Activated T-cell treated with anti-CD3 and anti-CD28 coated beads for 4 hours (primary cell): ENCODE measurements at regions not wholly inside any gene's neighbourhood (a gene's known extent, or its start where the extent isn't known, plus 50 kb on each side); places are given as distances from the start of the nearest gene placed in this dataset.
"Not testable (repeated sequence)": the region's sequence is repeated elsewhere in the genome, so short reads cannot be mapped to it uniquely, and the experiment has no call there.

Experiments used
- DNase-seq: peaks from one replicate; pipeline ENCODE4 v3.0.0-alpha.2; 2020

DNA sequence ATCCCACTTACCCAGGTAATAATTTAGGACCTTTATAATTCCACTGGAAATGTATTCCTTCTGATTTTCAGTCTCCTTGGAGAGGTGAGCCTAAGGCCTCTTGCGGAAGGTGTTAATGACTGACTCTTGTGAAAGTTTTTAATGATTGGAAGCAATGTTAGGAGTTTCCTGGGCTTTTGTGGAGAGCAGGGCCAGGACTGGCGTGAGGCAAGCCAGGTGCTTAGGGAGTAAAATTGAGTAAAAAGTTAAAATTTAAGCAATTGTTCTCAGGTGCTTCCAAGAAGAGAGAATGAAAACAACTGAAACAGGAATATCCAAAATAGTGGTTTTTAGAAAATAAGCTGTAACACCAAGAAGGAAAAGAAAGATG, 130.6 kb upstream of the TGFBR2 start:
- DNase-seq = no peak

DNA sequence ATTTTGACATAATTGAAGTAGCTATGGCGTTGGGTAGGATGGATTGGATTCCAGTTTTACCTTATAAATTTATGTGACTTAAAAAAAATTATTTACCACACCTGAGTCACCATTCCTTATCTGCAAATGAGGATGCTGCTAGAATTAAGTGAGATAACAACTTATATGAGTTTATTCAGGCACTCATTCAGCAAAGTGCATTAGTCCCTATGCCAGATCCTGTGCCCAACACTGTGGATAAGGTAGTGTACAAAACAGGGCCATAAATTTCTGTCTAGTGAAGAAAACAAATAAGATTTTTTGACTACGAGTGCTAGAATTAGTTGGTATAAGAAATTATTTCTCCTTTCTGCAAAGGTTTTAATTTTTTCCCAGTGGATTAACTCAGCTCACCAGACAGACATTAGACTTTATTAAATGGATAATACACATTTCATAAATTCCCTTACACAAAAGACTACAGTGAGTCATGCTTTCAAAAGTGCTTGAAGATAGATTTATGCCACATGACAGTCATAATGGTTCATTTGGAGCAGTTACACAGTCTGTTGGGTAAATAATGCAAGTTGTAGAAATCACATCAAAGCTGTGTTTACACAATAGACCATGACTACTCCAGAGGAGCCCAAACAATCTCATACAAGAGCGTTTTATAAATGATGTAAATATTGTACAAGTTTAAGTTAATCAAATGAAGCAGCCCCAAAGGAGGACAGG, 129.9 kb upstream of the TGFBR2 start:
- DNase-seq = no peak

DNA sequence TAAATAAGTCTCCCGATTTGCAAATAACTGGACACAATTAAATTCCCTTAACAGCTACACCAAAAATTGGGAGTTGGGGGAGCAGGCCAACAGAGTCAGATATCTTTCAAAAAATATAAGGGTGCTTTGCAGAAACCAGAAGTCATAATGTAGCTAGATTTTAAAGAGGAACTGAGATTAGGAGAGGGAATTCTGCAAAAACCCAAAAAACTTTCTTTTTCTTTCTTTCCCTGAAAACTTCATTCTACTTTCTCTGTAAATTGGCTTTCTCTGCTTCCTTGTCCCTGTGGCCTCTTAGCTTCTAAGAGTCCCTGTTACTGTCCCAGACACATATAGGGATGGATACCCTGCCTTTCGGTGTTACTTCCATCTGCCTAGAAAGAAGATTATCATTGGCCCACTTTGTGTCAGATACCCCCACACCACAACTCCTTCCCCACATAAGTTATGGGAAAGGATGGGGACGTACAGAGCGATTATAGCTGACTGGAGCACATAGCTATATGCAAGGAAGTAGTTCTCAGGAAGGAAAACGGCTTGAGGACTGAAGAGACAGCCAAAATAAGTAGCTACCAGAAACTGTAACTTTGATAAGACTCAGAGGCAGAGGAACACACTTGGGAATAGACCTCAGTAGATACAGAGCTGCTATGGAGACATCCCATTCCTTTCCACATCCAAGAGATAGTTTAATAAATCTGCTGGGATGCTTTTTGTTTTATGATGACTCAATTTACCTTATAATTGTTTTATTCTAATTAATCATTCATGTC, 129.1 kb upstream of the TGFBR2 start:
- no peak for DNase-seq

DNA sequence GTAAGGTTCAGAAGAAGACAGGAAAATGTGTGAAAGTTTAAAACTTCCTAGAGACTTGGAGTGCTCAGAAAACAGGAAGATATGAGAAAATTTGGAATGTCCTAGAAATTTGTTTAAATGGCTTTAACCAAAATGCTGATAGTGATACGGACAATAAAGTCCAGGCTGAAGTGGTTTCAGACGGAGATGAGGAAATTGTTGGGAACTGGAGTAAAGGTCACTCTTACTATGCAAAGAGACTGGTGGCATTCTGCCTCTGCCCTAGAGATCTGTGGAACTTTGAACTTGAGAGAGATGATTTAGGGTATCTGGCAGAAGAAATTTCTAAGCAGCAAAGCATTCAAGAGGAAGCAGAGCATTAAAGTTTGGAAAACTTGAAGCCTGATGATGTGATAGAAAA, 126.7 kb upstream of the TGFBR2 start:
- DNase-seq = not testable (repeated sequence)

DNA sequence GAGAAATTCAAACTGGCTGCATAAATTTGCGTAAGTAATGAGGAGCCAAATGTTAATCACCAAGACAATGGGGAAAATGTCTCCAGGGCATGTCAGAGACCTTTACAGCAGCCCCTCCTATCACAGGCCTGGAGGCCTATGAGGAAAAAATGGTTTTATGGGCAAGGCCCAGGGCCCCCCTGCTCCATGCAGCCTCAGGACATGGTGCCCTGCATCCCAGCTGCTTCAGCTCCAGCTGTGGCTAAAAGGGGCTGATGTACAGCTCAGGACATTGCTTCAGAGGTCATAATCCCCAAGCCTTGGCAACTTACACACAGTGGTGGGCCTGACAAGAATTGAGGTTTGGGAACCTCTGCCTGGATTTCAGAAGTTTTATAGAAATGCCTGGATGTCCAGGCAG, 126.2 kb upstream of the TGFBR2 start:
- not testable (repeated sequence) for DNase-seq

DNA sequence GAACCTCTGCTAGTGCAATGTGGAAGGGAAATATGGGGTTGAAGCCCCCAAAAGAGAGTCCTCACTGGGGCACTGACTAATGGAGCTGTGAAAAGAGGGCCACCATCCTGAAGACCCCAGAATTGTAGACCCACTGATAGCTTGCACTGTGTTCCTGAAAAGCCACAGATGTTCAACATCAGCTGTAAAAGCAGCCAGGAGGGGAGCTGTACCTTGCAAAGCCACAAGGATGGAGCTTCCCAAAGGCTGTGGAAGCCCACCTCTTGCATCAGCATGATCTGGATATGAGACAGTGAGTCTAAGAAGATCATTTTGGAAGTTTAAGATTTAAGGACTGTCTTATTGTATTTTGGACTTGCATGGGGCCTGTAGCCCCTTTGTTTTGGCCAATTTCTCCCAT, 125.8 kb upstream of the TGFBR2 start:
- DNase-seq = no peak

DNA sequence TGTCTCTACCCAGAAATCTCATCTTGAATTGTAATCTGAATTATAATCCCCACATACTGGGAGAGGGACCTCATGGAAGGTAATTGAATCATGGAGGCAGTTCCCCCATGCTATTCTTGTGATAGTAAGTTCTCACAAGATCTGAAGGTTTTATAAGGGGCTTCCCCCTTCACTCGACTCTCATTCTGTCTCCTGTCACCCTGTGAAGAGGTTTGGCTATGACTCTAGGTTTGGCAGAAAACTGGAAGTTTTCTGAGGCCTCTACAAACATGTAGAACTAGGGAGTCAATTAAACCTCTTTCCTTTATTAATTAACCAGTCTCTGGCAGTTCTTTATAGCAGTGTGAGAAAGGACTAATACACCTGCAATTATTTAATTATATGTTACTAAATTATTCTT, 125.2 kb upstream of the TGFBR2 start:
- DNase-seq = no peak

DNA sequence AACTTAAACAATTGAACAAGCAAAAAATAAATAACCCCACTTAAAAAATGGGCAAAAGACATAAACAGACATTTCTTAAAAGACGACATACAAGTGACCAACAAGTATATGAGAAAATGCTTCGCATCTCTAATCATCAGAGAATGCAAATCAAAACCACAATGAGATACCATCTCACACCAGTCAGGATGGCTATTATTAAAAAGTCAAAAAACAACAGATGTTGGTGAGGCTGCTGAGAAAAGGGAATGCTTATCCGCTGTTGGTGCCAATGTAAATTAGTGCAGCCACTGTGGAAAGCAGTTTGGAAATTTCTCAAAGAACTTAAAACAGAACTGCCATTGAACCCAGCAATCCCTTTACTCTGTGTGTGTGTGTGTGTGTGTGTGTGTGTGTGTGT, 122.2 kb upstream of the TGFBR2 start:
- DNase-seq = not testable (repeated sequence)

DNA sequence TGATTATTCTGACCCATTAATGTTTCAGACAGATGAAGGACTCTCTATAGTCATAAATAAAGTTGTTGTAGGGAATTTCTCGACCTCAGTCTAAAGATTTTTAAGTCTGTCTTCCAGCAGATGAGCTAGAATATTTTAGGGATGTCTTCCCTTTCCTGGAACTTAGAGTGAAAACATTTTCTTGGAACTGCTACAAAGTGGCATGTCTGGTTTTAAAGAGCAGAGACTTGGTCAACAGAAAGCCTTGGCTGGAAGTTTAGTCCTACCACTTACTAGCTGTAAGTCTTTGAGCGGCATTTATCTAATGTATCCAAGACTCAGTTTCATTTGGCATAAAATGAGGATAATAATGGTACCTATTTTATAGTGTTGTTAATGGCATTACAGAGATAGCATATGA, 120.0 kb upstream of the TGFBR2 start:
- DNase-seq = no peak

DNA sequence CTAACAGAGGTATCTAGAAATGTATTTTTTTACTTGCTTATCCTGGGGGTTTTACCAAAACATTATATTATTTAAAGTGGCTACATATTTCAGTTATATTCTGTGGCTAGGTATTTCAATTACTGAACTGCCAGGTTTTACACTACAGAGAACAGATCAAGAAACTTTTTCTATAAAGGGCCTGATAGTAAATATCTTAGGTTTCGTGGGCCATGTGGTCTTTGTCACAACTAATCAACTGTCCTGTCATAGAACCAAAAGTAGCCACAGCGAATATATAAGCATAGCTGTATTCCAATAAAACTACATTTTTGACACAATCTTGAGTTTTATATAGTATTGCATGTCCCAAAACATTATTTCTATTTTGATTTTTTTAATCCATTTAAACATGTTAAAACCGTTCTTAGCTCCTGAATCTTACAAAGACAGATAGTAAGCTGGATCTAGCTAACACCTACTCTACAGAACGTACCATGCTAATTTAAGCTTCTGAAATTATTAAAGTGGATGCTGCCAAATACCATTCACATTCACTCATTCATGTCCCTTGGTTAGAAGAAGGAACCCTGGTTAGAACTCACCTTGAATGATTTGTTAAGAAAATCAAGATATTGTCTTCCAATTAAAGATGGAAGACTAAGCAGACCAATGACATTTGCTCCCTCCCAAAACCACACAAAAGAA, 118.2 kb upstream of the TGFBR2 start:
- no peak for DNase-seq

DNA sequence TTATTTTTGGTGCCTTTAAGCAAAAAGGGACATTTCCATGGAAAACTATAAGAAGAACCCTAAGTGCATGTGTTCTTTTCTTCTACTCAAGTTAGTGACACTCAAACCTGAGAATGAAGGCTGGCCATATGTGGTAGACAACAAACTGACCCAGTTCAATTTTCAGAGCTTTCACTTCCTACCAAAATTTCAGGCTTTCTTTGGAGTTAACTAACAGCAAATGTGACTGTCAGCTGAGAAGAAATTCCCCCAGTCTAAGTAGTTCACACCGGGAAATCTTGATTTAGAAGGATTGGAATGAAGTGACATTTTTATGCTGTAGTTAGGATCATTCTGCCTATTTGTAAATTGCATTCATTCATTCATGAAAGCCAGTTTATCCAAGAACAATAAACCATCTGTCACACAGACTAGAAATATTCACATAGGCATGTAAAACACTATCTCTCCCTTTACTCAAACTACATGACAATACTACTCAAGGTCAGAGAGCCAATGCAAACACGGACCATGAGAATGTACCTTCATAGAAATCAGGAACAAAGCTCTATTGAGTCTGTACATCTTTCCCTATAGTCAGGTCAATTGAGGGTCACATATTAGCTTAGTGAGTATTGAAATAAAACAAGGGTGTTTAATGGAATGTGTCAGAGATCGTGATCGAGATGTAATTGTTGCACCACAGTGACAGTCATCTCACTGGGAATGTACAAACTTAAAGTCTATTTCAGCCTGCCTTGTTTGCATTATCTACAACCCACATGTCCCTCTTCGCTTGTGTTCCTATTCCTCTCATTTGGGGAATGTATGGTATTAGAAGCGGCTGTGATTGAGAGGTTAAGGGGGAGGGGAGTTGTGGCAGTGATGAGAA, 113.8 kb upstream of the TGFBR2 start:
- DNase-seq = no peak

DNA sequence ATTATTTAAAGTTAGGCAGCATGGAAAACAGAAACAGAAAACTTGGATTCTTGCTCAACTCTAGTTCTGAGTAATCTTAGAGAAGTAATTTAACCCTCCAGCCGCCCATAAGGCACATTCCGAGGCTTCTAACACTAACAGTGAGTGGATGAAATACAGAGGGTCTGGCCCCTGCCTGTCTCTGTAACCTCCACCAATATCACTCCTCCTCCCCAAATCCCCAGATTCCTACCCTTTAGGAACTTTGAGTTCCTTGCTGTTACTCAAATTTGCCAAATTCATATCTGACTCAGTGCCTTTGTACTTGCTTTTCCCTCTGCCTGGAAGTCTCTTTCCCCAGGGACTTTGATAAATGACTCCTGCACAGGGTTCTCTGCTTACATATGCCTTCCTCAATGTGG, 112.5 kb upstream of the TGFBR2 start:
- no peak for DNase-seq

DNA sequence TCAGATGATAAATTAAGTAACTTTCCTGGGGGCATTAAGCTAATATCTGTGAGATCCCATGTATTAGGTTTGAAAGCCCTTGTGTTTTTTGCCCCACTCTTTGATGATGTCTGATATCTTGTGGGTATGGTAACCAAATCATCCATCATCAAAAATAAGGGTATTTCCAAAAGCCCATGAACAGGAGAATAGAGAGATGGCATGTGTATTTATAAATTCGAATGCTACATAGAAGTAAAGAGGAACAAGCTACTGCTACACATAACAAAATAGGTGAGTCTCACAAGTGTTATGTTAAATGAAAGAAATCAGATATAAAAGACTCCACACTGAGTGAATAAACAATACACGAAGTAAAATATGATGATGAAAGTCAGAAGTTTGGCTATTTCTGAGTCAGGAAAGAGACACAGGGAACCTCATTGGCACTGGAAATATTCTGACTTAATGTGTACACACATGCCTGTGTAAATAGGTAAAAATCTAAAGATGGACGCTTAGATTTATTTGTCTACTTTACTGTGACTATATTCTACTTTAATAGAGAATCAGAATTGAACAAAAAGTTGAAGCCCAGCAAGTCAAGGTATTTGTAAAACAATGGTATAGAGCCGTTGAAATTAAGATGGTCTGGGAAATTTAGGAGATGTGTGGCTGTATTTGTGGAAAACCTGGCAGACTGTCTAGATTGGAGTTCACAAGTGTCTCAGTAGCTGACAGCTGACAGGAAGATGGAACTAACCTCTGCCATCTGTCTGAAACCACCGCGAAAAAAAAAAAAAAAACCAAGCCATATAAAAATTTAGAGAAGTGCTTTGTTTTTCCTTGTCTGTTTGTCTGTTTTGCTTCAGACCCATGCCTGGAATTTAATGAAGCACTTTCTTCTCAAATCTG, 111.0 kb upstream of the TGFBR2 start:
- no peak for DNase-seq

DNA sequence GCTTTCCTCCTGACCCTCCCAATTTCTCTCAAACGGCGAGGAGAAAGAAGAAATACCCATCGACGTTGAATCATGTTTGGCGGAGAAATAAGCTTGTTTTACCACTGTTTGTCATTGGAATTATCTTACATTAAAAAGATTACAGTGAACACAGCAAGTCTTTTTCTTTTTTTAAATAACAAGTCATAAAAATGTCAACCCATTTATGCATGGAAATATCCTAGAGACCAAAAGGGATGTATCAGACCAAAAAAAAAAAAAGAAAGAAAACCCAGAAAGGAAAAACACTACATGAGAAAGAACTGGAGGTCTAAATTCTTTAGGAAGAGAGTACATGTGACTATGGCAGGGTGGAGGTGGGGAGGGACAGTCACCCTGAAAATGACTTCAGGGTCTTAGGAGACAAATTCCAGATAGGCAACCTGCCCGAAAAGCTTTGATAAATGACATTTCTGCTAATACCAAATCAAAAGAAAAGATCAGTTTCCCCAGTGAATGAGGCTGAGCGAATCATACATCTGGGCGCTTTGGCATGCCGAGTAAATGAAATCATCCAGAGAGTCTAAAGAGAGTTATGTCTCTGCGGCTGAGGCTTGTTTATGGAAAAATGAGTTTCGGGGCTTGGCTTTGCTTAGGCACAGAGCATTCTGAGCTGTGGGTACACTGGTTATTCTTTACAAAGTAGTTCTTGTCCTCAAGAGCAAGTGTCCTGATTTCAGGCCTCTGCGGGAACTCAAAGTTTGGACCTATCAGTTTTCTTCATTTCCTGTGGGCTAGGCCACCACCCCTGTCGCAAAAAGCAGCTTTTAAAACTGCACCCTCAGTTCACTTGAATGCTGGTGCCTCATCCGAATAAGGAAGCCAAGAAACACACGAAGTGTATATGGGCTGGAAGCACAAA, 110.1 kb upstream of the TGFBR2 start:
- DNase-seq = no peak

DNA sequence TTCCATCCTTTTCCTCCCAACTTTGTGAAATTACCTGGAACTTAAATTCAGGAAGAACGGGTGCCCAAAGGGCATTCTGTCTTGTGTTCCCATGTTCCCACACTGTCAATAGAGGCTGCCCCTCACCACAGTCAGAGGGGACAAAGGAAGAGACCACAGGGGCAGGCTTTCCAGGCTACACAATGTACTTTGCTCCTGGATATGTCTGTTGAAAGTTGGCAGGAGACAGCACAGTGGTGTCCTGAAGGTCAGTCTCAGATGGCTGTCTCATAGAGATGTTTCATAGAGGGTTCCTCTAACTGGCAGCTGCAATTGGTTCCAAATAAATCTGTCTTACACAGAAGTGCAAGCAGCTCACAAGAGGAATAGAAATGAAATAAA, 107.8 kb upstream of the TGFBR2 start:
- no peak for DNase-seq

DNA sequence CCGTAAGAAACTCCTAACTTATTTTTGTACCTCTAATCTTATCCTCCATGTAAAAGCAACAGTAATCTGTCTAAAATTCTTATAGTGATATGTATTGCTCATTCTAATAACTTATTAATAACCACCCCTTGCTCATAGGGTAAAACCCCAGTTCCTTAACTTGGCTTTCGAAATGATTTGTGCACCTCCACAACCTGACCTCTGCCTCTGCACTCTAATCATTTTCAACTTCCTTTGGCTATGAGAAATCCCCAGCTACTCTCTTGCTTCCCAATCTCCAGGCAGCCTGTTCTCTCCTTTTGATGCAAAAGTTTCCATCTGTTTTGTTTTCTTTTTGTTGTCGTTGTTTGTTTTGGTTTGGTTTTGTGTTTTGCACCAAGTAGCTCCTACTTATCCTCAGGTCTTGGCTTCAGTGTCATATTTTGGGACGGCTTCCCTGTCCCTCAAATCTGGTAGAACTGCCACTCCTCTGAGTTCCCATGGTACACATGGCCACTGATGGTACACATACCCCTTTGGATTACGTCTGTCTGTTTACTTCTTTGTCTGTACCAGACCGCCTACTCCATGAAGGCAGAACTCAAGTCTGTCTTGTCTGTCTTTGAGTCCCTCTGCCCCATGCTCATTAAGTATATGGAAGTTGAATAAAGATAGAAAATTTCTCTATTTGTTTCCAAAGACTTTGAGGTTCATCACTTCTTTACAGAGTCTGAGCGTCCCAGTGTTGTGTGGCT, 105.6 kb upstream of the TGFBR2 start:
- DNase-seq = no peak

DNA sequence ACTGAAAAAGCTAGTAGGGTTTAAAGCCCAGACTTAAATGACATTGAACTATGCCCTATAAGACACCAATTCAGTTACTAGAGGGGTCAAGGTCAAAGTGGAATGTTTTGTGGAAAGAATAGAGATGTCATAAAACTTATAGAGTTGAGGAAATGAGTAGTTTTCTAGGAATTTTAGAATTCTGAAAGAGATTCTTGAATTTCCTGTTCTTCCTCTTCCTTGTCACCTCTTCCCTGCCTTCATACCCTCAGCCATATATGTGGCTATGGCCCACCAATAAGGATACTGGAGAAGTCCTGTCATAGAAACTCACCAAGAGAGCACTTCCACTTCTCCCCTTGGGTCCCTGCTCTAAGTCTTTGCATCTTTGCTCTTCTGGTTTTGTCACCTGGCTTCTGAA, 104.9 kb upstream of the TGFBR2 start:
- no peak for DNase-seq

DNA sequence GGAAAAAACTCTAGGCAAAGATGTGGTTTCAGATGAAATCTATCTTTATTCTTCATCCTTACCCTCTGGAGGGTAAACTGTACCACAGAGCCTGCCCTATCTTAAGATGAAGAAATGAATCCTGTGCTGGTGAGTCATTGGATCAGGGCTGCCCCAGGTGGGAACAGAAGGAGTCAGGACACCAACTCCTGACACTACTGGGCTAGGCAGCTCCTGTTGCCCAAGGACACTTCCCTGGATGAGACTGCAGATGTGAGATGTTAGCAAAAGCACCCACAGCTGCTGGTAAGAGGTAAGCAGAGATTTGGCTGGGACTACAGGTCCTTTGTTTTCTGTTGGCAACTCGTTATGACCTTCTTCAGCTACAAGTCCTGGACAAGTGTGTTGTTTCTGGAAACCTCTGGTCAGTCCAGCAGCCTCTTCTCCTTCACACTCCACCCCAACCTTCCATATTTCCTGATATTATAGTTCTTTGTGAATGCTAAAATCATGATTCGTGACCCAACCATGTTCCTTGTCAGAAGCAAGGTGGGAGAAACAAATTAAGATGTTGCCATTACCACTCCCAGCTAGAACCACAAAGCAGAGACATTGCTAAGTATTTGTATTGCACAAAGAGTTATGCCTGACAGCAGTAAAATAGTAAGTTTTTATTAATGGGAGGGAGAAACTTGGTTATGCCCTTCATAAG, 104.2 kb upstream of the TGFBR2 start:
- DNase-seq = no peak

DNA sequence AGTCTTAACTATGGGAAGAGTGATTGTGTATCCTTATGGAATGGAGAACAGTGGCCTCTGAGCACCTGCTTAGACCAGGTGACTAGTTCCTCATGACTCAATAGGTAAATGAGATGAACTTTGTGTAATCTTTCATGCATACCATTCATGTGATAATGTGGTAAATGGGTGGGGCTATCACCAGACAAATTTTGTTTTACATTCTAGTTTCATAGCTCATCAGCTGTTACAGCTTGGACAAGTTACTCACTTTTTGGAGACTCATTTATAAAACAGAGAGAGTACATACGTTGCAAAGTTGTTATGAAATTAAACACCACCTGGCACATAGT, 103.7 kb upstream of the TGFBR2 start:
- no peak for DNase-seq

DNA sequence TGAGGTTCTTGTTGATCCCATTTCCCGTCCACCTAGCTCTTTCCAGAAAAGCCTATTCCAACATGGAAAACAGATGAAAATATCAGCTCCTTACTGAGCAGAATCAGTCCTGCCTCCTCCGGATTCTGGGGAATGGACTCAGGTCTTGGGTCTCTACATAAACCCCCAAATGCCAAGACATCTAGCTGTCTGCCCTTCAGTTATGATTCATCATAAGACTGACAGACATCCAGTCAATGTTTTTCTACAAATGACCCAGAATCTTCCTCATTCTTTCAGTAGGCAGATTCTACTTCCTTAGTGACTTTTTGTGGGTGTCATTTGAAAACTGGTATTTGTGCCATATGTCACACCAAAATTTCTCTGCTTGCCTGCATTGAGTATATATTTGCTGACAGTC, 103.0 kb upstream of the TGFBR2 start:
- no peak for DNase-seq
